DND-41 (cell line): ENCODE measurements at regions not wholly inside any gene's neighbourhood (a gene's known extent, or its start where the extent isn't known, plus 50 kb on each side); places are given as distances from the start of the nearest gene placed in this dataset.
"Not testable (repeated sequence)": the region's sequence is repeated elsewhere in the genome, so short reads cannot be mapped to it uniquely, and the experiment has no call there.

ENCODE experiments used
- ATAC-seq: fragments of 200-7000 bp; cut with Tn5 transposase; 3 replicates; pipeline ENCODE4 v1.9.1; 2021; ENCODE audit warnings: low read depth; ENCODE audit not compliant: insufficient read depth
- DNase-seq: peaks from one replicate; pipeline ENCODE4 v3.0.0-alpha.2; 2020
- H2AFZ ChIP-seq: 2 replicates; pipeline ENCODE4 v1.6.0; 2012; ENCODE audit warnings: low read depth, low read length
- H3K27ac ChIP-seq: 2 replicates; pipeline ENCODE4 v1.5.1; 2012; ENCODE audit warnings: low read length, inconsistent platforms
- H3K27me3 ChIP-seq: fragments of 200-600 bp; sonication (generic); 2 replicates; pipeline ENCODE4 v1.6.0; 2012; ENCODE audit warnings: low read length, mild to moderate bottlenecking, inconsistent platforms; ENCODE audit not compliant: insufficient read depth, poor library complexity
- H3K36me3 ChIP-seq: 2 replicates; pipeline ENCODE4 v1.5.1; 2012; ENCODE audit warnings: low read length, inconsistent platforms; ENCODE audit not compliant: insufficient read depth
- H3K4me1 ChIP-seq: 2 replicates; pipeline ENCODE4 v1.5.1; 2012; ENCODE audit warnings: mild to moderate bottlenecking, low read length; ENCODE audit not compliant: insufficient read depth
- H3K4me2 ChIP-seq: 2 replicates; pipeline ENCODE4 v1.6.0; 2012; ENCODE audit warnings: mild to moderate bottlenecking, moderate library complexity, low read length, inconsistent platforms; ENCODE audit not compliant: insufficient read depth
- H3K4me3 ChIP-seq, 2 experiments: fragments of 200-600 bp in 1 of 2; shearing (Covaris generic) in 1 of 2; 2 replicates each; pipeline ENCODE4 v1.5.1; 2012 to 2016; ENCODE audit warnings: inconsistent platforms in 2 of 2, low read length in 2 of 2, mild to moderate bottlenecking in 2 of 2, low read depth in 1 of 2, moderate library complexity in 1 of 2
- H3K79me2 ChIP-seq: 2 replicates; pipeline ENCODE4 v1.6.0; 2012; ENCODE audit warnings: low read length, inconsistent platforms; ENCODE audit not compliant: insufficient read depth
- H3K9ac ChIP-seq: 2 replicates; pipeline ENCODE4 v1.6.0; 2012; ENCODE audit warnings: low read depth, mild to moderate bottlenecking, inconsistent platforms, low read length, moderate library complexity
- H3K9me3 ChIP-seq: 2 replicates; pipeline ENCODE4 v1.5.1; 2012; ENCODE audit warnings: low read length, moderate library complexity, mild to moderate bottlenecking, inconsistent platforms; ENCODE audit not compliant: insufficient read depth, severe bottlenecking
- H4K20me1 ChIP-seq: 2 replicates; pipeline ENCODE4 v1.6.0; 2012; ENCODE audit warnings: low read length; ENCODE audit not compliant: insufficient read depth
- TF ChIP-seq, protein P1 (sequence below): IDR thresholded peaks from 2 replicates; pipeline ENCODE4 v1.5.1; 2012; ENCODE audit warnings: borderline replicate concordance, low read length, moderate library complexity, mild to moderate bottlenecking; ENCODE audit not compliant: poor library complexity, severe bottlenecking; ENCODE audit errors: extremely low read depth

- not testable (repeated sequence) for H3K27me3 ChIP-seq, ATAC-seq, H4K20me1 ChIP-seq
These were observed 572.3 kb downstream of the TUBA3C start for GRCh38 chr13:18609371-18609770.

DNA sequence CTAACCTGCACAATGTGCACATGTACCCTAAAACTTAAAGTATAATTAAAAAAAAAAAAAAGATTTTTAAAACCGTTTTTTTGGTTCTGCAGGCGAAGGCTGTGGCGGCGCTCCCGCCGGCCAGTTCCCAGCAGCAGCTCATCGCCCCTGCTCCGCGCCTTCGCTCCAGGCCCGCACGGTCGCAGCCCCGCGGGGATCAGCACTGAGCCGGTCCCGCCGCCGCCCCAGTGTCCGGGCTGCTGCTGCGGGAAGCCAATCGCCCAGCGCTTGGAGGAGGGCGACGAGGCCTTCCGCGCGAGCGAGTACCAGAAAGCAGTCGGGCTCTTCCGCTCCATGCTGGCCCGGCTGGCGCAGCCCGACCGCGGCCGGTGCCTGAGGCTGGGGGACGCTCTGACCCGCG is 572.8 kb downstream of the TUBA3C start:
- not testable (repeated sequence) for DNase-seq, H4K20me1 ChIP-seq, H3K4me3 ChIP-seq, H3K27me3 ChIP-seq, H3K4me2 ChIP-seq, H3K27ac ChIP-seq, H3K9me3 ChIP-seq, H3K9ac ChIP-seq, H2AFZ ChIP-seq, H3K79me2 ChIP-seq, H3K36me3 ChIP-seq, ATAC-seq, H3K4me1 ChIP-seq

More at GRCh38 chr13:18609371-18609770, 572.3 kb downstream of the TUBA3C start:
- not testable (repeated sequence) for H3K9ac ChIP-seq, H3K9me3 ChIP-seq, H3K79me2 ChIP-seq, H3K27ac ChIP-seq, H3K4me1 ChIP-seq, H3K4me3 ChIP-seq, DNase-seq, H3K36me3 ChIP-seq, H3K4me2 ChIP-seq, H2AFZ ChIP-seq

GRCh38 chr13:18600366-18600765 is 581.3 kb downstream of the TUBA3C start:
- H3K4me2 ChIP-seq, H4K20me1 ChIP-seq, H3K27ac ChIP-seq, H3K9ac ChIP-seq, ATAC-seq, H2AFZ ChIP-seq, H3K27me3 ChIP-seq, H3K79me2 ChIP-seq, H3K9me3 ChIP-seq, H3K36me3 ChIP-seq, H3K4me3 ChIP-seq, H3K4me1 ChIP-seq, DNase-seq: not testable (repeated sequence)

- not testable (repeated sequence) for H3K4me2 ChIP-seq, H3K9ac ChIP-seq, H3K9me3 ChIP-seq, H3K4me3 ChIP-seq, H4K20me1 ChIP-seq, H3K27me3 ChIP-seq, H3K4me1 ChIP-seq, H3K27ac ChIP-seq, H3K36me3 ChIP-seq, DNase-seq, ATAC-seq, H2AFZ ChIP-seq, H3K79me2 ChIP-seq
- TF ChIP-seq, protein P1, sequence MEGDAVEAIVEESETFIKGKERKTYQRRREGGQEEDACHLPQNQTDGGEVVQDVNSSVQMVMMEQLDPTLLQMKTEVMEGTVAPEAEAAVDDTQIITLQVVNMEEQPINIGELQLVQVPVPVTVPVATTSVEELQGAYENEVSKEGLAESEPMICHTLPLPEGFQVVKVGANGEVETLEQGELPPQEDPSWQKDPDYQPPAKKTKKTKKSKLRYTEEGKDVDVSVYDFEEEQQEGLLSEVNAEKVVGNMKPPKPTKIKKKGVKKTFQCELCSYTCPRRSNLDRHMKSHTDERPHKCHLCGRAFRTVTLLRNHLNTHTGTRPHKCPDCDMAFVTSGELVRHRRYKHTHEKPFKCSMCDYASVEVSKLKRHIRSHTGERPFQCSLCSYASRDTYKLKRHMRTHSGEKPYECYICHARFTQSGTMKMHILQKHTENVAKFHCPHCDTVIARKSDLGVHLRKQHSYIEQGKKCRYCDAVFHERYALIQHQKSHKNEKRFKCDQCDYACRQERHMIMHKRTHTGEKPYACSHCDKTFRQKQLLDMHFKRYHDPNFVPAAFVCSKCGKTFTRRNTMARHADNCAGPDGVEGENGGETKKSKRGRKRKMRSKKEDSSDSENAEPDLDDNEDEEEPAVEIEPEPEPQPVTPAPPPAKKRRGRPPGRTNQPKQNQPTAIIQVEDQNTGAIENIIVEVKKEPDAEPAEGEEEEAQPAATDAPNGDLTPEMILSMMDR, result peak; percentile 16
These were observed 581.8 kb downstream of the TUBA3C start for GRCh38 chr13:18599791-18600211.

- DNase-seq, H3K4me1 ChIP-seq, H3K27ac ChIP-seq, H3K9ac ChIP-seq, H3K4me3 ChIP-seq, H3K27me3 ChIP-seq, H3K9me3 ChIP-seq, ATAC-seq, H3K36me3 ChIP-seq, H3K4me2 ChIP-seq, H2AFZ ChIP-seq, H3K79me2 ChIP-seq, H4K20me1 ChIP-seq: not testable (repeated sequence)
These were observed 583.1 kb downstream of the TUBA3C start for GRCh38 chr13:18598543-18598942.

- H3K9me3 ChIP-seq, H3K9ac ChIP-seq, H3K27me3 ChIP-seq, H4K20me1 ChIP-seq, H2AFZ ChIP-seq, H3K27ac ChIP-seq, H3K4me3 ChIP-seq, H3K79me2 ChIP-seq, H3K36me3 ChIP-seq, DNase-seq, ATAC-seq, H3K4me1 ChIP-seq, H3K4me2 ChIP-seq: not testable (repeated sequence)
These were observed 583.7 kb downstream of the TUBA3C start for GRCh38 chr13:18597940-18598339.

DNA sequence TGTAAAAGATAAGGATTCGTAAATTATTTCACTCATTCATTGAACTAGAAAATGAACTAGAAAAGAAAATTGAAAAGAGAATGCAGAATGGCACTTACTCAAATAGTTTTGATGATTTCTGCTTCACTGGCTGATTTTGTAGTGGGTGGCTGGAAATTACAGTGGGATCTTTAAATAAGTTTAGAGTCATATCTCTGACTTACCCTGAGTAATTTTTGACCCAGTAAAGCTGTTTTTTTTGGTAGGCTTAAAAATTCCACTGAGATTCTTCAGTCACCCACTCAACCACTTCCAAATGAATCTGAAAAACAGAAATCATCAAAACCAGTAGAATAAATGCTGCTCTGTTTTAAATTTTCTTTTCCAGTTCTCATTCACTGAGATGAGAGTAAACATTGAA is 604.5 kb downstream of the TUBA3C start:
- DNase-seq, result not testable (repeated sequence)

GRCh38 chr13:18567890-18568289 is 613.7 kb downstream of the TUBA3C start:
- H3K4me2 ChIP-seq, H3K27ac ChIP-seq, H3K36me3 ChIP-seq, H3K79me2 ChIP-seq, H4K20me1 ChIP-seq, H3K27me3 ChIP-seq, DNase-seq, H3K9ac ChIP-seq, ATAC-seq, H3K9me3 ChIP-seq, H3K4me3 ChIP-seq, H3K4me1 ChIP-seq, H2AFZ ChIP-seq: not testable (repeated sequence)

More for the DNA sequence above, 604.5 kb downstream of the TUBA3C start:
- not testable (repeated sequence) for H3K9me3 ChIP-seq, H3K9ac ChIP-seq, H3K36me3 ChIP-seq, H3K4me1 ChIP-seq, H3K4me3 ChIP-seq, H3K79me2 ChIP-seq, H3K27ac ChIP-seq, H3K27me3 ChIP-seq, H4K20me1 ChIP-seq, ATAC-seq, H3K4me2 ChIP-seq, H2AFZ ChIP-seq
